Right lobe of liver (tissue), 4 donors: ENCODE measurements at regions not wholly inside any gene's neighbourhood (a gene's known extent, or its start where the extent isn't known, plus 50 kb on each side); places are given as distances from the start of the nearest gene placed in this dataset.

Source experiments
- POLR2A ChIP-seq: fragments of 450-650 bp; IDR thresholded peaks from one replicate; pipeline ENCODE4 v1.6.1; 2017; ENCODE audit warnings: antibody characterized with exemption, mild to moderate bottlenecking
- TF ChIP-seq, protein P1 (sequence below), 4 donors: fragments of 200-600 bp in 3 of 4; fragments of 450-650 bp in 1 of 4; IDR thresholded peaks; one replicate each; pipeline versions ENCODE4 v1.5.1 to v1.8.0; 2016 to 2022; ENCODE audit warnings: antibody characterized with exemption in 4 of 4, mild to moderate bottlenecking in 2 of 4
- donor health status: DM: no; HTN: no; CAD: no.
- donor health status: DM: no; HTN: no; CAD: no.
- donor health status: DM: no; HTN: yes; CAD: no.

DNA sequence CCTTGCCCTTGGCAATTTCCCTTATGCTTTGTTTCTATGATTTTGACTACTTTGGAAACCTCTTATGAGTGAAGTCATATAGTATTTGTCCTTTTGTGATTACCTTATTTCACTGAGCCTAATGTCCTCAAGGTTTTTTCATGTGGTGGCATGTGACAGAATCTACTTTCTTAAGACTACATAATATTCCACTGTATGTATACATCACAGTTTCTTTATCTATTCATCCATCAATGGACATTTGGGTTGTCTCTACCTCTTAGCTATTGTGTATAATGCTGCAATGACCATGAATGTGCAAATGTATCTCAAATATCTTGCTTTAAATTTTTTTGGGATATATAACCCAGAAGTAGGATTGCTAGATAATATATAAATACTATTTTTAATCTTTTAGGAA lies 96.4 kb upstream of the ALDH1A1 start:
- TF ChIP-seq, protein P1, sequence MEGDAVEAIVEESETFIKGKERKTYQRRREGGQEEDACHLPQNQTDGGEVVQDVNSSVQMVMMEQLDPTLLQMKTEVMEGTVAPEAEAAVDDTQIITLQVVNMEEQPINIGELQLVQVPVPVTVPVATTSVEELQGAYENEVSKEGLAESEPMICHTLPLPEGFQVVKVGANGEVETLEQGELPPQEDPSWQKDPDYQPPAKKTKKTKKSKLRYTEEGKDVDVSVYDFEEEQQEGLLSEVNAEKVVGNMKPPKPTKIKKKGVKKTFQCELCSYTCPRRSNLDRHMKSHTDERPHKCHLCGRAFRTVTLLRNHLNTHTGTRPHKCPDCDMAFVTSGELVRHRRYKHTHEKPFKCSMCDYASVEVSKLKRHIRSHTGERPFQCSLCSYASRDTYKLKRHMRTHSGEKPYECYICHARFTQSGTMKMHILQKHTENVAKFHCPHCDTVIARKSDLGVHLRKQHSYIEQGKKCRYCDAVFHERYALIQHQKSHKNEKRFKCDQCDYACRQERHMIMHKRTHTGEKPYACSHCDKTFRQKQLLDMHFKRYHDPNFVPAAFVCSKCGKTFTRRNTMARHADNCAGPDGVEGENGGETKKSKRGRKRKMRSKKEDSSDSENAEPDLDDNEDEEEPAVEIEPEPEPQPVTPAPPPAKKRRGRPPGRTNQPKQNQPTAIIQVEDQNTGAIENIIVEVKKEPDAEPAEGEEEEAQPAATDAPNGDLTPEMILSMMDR (IDR thresholded peaks at IDR 0.05) = no peak
- TF ChIP-seq POLR2A = no peak
